ENCODE measurements at regions not wholly inside any gene's neighbourhood (a gene's known extent, or its start where the extent isn't known, plus 50 kb on each side); places are given as distances from the start of the nearest gene placed in this dataset.

DNA sequence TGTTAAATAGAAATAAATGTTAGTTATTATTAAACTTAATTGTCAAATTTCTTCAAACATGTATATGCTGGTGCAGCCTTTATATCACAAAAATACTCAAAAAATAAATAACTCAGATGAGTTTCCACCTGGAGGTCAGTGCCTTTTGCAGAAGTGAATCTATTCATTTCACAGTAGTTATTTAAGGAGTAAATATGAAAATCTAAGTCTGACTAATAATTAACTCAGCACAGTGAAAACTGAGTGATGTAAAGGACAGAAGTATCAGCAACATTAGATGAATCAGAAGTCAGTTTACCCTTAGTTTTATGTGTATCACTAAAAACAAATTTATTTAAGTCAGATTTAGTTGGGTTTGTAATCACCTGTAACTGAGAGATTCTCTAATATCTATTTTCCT, 2135.4 kb downstream of the MRPL39 start:
- no peak overlapping the region for H3K4me3 ChIP-seq (ENCODE audit: insufficient read depth, low read length)
- no peak overlapping the region for H3K27ac ChIP-seq (ENCODE audit: low read depth, low read length)
- no peaks in the 10 kb centered on the region for H3K4me1 ChIP-seq (ENCODE audit: insufficient read depth, low read length)
- TF ChIP-seq, protein P1, sequence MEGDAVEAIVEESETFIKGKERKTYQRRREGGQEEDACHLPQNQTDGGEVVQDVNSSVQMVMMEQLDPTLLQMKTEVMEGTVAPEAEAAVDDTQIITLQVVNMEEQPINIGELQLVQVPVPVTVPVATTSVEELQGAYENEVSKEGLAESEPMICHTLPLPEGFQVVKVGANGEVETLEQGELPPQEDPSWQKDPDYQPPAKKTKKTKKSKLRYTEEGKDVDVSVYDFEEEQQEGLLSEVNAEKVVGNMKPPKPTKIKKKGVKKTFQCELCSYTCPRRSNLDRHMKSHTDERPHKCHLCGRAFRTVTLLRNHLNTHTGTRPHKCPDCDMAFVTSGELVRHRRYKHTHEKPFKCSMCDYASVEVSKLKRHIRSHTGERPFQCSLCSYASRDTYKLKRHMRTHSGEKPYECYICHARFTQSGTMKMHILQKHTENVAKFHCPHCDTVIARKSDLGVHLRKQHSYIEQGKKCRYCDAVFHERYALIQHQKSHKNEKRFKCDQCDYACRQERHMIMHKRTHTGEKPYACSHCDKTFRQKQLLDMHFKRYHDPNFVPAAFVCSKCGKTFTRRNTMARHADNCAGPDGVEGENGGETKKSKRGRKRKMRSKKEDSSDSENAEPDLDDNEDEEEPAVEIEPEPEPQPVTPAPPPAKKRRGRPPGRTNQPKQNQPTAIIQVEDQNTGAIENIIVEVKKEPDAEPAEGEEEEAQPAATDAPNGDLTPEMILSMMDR (IDR thresholded peaks at IDR 0.05; ENCODE audit: extremely low read depth, low read depth, low read length) = no peak
- H3K79me2 ChIP-seq (ENCODE audit: insufficient read depth, low read length) = no peaks in the 10 kb centered on the region
- no peaks in the 10 kb centered on the region for H3K36me3 ChIP-seq (ENCODE audit: insufficient read depth, low read length)
- no peaks in the 10 kb centered on the region for H3K9me3 ChIP-seq (ENCODE audit: low read depth, low read length)
- H3K27me3 ChIP-seq (ENCODE audit: insufficient read depth, low read length) = no peaks in the 10 kb centered on the region
- no peaks in the 10 kb centered on the region for H4K20me1 ChIP-seq (ENCODE audit: insufficient read depth, low read length)
- no peak overlapping the region for H3K4me2 ChIP-seq (ENCODE audit: insufficient read depth, low read length)
- no peak for DNase-seq (ENCODE audit: insufficient read length, low spot score, missing footprints)
- H2AFZ ChIP-seq (ENCODE audit: low read length) = no peak overlapping the region

DNA sequence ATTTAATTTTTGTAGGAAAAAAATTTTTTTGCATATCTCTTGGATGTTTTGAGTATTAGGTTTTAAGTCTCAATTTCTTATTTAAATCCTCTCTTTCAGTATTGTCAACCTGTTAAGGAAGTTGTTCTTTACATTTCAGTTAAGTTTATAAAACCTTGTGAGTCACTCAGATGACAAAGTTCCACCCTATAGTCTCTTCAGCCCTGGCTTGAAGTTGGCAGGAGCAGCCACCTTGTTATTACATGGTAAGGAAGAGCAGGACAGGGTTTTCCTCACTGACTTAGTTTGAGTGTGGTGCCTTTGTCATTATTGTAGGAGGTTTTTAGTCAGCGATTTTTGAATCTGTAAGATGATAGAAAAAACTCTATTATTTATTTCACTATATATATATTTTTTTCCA, 2143.9 kb downstream of the MRPL39 start:
- H3K27me3 ChIP-seq (ENCODE audit: insufficient read depth, low read length) = no peaks in the 10 kb centered on the region
- H3K79me2 ChIP-seq (ENCODE audit: insufficient read depth, low read length) = no peaks in the 10 kb centered on the region
- TF ChIP-seq, protein P1 (IDR thresholded peaks at IDR 0.05; ENCODE audit: extremely low read depth, low read depth, low read length) = no peak
- peaks cover 2% of the 10 kb centered on the region for H3K9me3 ChIP-seq (ENCODE audit: low read depth, low read length)
- no peak overlapping the region for H3K4me3 ChIP-seq (ENCODE audit: insufficient read depth, low read length)
- no peaks in the 10 kb centered on the region for H3K36me3 ChIP-seq (ENCODE audit: insufficient read depth, low read length)
- H3K4me2 ChIP-seq (ENCODE audit: insufficient read depth, low read length) = no peak overlapping the region
- H3K4me1 ChIP-seq (ENCODE audit: insufficient read depth, low read length) = no peaks in the 10 kb centered on the region
- no peaks in the 10 kb centered on the region for H4K20me1 ChIP-seq (ENCODE audit: insufficient read depth, low read length)
- H3K27ac ChIP-seq (ENCODE audit: low read depth, low read length) = no peak overlapping the region
- no peak for DNase-seq (ENCODE audit: insufficient read length, low spot score, missing footprints)
- H2AFZ ChIP-seq (ENCODE audit: low read length) = no peak overlapping the region

DNA sequence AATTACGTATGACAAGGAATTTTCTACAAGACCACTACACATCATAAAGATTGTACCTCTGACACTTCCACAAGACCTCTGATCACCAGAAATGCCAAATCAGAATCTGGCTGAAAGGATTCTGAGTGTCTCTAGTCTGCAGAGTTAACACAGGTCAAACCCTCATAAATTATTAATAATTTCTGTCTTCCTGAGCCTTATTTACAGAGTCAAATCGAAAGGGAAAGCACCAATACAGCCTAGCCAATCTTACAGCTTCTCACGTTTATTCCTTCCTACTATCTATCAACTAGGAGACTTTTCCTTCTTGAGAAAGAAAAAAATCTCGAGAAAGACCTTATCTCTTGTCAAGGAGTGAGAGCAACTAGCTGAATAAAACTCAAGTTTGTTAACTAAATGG, 2151.6 kb downstream of the MRPL39 start:
- no peaks in the 10 kb centered on the region for H3K79me2 ChIP-seq (ENCODE audit: insufficient read depth, low read length)
- TF ChIP-seq, protein P1 (IDR thresholded peaks at IDR 0.05; ENCODE audit: extremely low read depth, low read depth, low read length) = no peak
- H4K20me1 ChIP-seq (ENCODE audit: insufficient read depth, low read length) = no peaks in the 10 kb centered on the region

GRCh38 chr21:23452384-23453083, 2154.7 kb downstream of the MRPL39 start:
- Histone ChIP-seq H3K27me3 (ENCODE audit: insufficient read depth, low read length) (no peaks in the 10 kb centered on the region), H3K79me2 (ENCODE audit: insufficient read depth, low read length) (no peaks in the 10 kb centered on the region), H3K4me1 (ENCODE audit: insufficient read depth, low read length) (no peaks in the 10 kb centered on the region), H3K4me3 (ENCODE audit: insufficient read depth, low read length) (no peak overlapping the region), H3K4me2 (ENCODE audit: insufficient read depth, low read length) (no peak overlapping the region), H2AFZ (ENCODE audit: low read length) (no peak overlapping the region), H4K20me1 (ENCODE audit: insufficient read depth, low read length) (no peaks in the 10 kb centered on the region), H3K9me3 (ENCODE audit: low read depth, low read length) (peaks cover 5% of the 10 kb centered on the region), H3K36me3 (ENCODE audit: insufficient read depth, low read length) (no peaks in the 10 kb centered on the region), H3K27ac (ENCODE audit: low read depth, low read length) (no peak overlapping the region)
- TF ChIP-seq, protein P1 (IDR thresholded peaks at IDR 0.05; ENCODE audit: extremely low read depth, low read depth, low read length) = no peak
- no peak for DNase-seq (ENCODE audit: insufficient read length, low spot score, missing footprints)

More for the DNA sequence above, 2151.6 kb downstream of the MRPL39 start:
- Histone ChIP-seq H3K36me3 (ENCODE audit: insufficient read depth, low read length) (no peaks in the 10 kb centered on the region), H3K4me1 (ENCODE audit: insufficient read depth, low read length) (no peaks in the 10 kb centered on the region), H3K9me3 (ENCODE audit: low read depth, low read length) (peaks cover 6% of the 10 kb centered on the region), H3K4me3 (ENCODE audit: insufficient read depth, low read length) (no peak overlapping the region), H2AFZ (ENCODE audit: low read length) (no peak overlapping the region), H3K27ac (ENCODE audit: low read depth, low read length) (no peak overlapping the region), H3K27me3 (ENCODE audit: insufficient read depth, low read length) (no peaks in the 10 kb centered on the region), H3K4me2 (ENCODE audit: insufficient read depth, low read length) (no peak overlapping the region)
- DNase-seq (ENCODE audit: insufficient read length, low spot score, missing footprints) = no peak
